ENCODE measurements at regions not wholly inside any gene's neighbourhood (a gene's known extent, or its start where the extent isn't known, plus 50 kb on each side); places are given as distances from the start of the nearest gene placed in this dataset.

GRCh38 chr14:101075801-101076413 is 172.4 kb upstream of the RTL1 start:
- no peak for TF ChIP-seq CTCF (IDR thresholded peaks at IDR 0.05)
- TF ChIP-seq POLR2AphosphoS5 (IDR thresholded peaks at IDR 0.05; ENCODE audit: low read depth, low read length): no peak
- TF ChIP-seq REST (IDR thresholded peaks at IDR 0.05; ENCODE audit: insufficient read depth in 1 of 2, low read depth in 2 of 2, low read length in 1 of 2): no peak

All from Panc1 (cell line).